ENCODE measurements at regions not wholly inside any gene's neighbourhood (a gene's known extent, or its start where the extent isn't known, plus 50 kb on each side); places are given as distances from the start of the nearest gene placed in this dataset.
"Not testable (repeated sequence)": the region's sequence is repeated elsewhere in the genome, so short reads cannot be mapped to it uniquely, and the experiment has no call there.

GRCh38 chr1:4175566-4176405 is 275.7 kb upstream of the C1orf174 start:
- DNase-seq = no peak

DNA sequence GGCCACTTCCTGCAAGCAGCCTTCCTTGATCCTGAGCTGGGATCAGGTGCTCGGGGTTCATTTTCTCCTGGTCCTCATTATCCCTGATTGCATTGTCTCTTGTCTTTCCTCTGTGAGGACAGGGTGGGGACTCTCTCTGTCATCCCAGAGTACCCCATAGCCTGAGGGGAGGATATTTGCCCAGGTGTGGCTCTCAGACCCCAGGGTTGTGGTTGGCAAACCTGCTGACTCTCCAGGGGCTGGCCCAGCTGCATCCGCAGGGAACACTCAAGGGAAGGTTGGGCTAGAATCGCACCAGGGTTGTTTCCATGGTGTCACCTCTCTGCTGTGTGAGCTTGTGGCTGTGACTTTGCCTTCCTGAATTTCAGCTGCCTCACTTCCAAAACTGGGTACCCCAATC is 276.8 kb upstream of the C1orf174 start:
- no peak for DNase-seq

DNA sequence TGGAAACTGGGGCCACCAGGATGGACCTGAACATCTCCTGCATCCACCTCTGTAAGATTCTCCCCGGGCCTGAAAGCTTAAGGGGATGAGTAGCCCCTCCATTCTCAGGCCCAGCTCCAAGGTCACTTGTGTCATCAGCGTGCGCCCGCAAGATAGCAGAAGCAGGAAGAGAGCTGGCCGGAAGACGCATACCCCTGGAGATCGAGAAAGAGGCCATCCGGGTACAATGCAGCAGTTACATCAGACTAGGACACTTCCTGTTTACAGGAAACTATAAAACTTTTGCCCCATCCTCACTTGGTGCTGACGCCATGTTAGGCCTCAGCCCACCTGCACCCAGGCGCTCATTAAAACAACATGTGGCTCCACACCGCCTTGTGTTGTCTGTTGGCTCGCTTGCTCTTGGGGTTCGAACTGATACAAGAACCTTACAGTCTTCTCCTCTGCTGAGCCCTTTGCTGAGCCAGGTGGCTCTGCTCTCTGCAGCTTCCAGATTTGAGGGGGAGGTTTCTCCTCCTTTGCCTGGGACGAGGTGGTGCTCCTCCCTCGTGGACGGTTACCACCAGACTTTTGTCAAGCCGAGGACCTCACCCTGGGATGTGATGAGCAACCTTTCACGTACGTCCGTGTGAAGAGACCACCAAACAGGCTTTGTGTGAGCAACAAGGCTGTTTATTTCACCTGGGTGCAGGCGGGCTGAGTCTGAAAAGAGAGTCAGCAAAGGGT is 277.5 kb upstream of the C1orf174 start:
- no peak for DNase-seq

DNA sequence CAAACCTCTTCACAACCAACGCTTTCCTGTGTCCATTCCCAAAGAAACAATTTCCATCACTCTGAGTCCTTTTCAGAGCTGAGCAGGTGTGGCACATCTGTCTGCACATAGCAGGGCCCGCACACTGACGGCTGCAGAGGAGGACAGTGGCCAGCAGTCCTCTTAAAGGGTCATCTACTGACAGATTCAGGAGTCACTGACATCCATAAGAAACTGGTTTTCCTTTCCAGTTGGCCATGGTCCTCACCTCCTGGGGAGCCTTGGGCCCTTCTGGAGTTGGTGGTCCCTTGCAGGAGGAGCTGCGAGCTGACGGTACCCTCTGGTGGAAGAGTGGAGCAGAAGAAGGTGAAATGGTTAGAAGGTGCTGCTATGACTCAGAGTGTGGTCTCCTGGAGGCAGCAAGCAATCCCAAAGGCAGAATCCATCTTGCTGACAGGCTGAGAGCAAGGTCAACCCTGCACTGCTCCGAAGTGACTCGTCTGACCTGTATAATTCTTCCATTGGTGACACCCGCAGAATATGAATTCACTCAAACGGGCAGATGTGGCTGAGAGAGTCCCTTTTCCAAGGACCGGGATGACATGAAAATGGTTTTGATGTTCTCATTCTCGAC is 278.5 kb upstream of the C1orf174 start:
- no peak for DNase-seq

- DNase-seq = no peak
Observed at GRCh38 chr1:4179914-4180735, 280.1 kb upstream of the C1orf174 start.

DNA sequence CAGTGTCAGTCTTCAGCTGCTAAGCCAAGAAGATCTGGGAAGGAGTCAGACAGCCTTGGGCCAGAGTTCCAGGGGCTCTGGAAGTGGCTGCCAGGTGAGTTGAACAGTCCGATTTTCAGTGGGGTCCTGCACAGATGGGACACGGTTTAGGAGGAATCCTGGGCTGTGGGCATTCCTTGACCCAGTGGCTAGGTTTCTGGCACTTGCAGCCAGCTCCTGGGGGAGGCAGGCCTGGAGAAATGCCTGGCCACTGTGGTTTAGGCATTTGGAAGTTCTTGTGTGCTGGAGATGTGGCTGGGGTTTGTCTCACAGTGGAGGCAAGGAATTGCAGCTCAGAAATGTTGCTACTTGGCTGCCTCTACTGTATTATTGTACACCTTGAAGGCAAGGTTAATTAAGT is 286.4 kb upstream of the C1orf174 start:
- not testable (repeated sequence) for DNase-seq

DNA sequence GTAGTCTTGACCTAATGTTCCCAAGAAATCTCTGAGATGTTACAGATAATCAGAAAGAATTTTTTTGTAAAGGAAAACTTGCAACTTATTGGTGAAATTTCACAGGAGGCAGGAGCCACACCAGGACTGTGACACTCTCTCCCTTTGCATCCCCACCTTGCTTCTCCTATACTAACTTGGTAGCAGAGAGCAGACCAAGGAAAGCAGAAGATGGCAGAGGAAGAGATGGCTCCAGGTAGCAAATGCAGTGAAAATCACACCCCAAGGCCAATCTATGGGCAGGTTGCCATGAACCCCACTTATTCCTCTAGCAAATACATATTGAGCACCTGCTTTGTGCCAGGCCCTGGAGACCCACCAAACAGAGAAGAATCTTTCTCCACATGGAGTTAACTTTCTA is 303.4 kb upstream of the C1orf174 start:
- DNase-seq = no peak

DNA sequence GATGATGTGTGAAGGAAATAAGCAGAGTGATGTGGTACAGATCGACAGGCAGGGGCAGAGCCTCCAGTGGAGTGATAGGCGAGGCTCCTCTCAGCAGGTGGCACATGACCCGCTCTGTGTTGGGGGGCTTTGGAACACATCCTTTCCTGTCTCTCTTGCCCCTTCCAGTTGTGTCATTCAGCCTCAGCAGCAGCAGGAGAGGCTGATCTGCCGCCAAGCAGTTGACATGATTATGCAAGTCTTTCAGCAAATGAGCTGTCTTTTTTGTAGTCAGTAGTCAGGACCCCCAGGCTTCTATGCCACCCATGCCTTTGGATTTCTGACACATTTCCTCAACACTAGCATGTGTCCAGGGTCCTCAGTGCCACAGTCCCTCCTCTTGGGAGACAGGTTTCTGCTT is 307.1 kb upstream of the C1orf174 start:
- DNase-seq = no peak

GRCh38 chr1:4207842-4208692 is 308.0 kb upstream of the C1orf174 start:
- DNase-seq = no peak

GRCh38 chr1:4210043-4210442 is 310.0 kb upstream of the C1orf174 start:
- DNase-seq = no peak

GRCh38 chr1:4212796-4213195 is 312.7 kb upstream of the C1orf174 start:
- DNase-seq = no peak

- no peak for DNase-seq
Observed at GRCh38 chr1:4213366-4213973, 313.4 kb upstream of the C1orf174 start.

GRCh38 chr1:4214826-4215225 is 314.8 kb upstream of the C1orf174 start:
- DNase-seq = no peak

GRCh38 chr1:4215391-4215790 is 315.3 kb upstream of the C1orf174 start:
- no peak for DNase-seq

DNA sequence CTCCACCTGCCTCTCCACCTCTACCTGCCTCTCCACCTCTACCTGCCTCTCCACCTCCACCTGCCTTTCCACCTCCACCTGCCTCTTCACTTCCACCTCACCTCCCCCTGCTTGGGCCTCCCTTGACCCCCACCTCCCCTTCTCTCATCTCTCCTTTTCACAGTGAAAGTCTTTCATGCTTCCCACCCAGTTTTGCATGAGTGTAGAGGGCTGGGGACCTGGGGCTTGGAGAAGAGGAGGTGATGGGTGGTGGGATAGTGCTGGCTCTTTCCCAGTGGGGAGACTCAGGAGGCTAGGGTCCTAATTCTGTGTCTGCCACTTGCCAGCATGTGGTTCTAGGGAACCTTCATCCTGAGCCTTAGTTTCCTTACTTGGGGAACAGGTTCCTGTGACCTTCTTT is 316.2 kb upstream of the C1orf174 start:
- DNase-seq = no peak

DNA sequence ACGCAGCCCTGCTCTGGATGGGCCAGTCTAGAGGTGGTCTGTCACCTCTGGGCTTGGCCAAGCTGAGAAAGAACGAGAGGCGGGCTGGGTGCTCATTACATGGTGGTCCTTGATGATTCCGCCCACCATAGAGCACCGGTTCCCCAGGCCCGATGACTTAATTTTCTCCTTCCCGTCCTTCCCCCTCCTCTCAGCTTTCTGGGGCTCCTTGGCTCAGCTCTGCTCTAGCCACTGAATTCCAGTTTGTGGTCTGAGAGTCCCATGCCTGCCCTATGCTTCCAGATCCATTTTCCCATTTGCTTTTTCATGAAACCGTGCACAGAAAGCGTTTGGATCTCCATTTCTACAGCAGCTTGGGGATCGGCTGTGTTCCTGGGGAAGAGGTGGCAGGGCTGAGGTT is 318.5 kb upstream of the C1orf174 start:
- no peak for DNase-seq

- DNase-seq = no peak
Observed at GRCh38 chr1:4219111-4219510, 319.0 kb upstream of the C1orf174 start.

- no peak for DNase-seq
Observed at GRCh38 chr1:4219826-4220225, 319.8 kb upstream of the C1orf174 start.

- DNase-seq = no peak
Observed at GRCh38 chr1:4220362-4220761, 320.3 kb upstream of the C1orf174 start.

DNA sequence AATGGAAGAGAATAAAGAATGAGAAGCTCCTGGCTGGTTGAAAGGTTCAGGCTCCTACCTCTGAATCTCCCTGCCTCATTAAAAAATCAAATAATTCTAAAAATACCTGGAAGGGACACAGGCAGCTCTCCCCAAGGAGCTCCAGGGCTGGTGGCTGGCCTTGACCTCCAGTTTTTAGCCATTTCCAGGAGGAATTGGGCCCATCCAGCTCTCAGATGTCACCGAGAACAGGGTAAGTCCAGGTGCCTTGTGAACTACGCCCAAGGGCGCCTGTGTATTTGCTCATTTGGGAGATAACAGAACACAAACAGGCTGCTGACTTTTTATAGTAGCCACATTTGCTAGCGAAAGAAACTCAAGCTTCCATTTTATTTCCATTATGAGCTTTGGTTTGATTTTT is 321.0 kb upstream of the C1orf174 start:
- DNase-seq = no peak

GRCh38 chr1:4224684-4225467 is 324.8 kb upstream of the C1orf174 start:
- DNase-seq = no peak
